AG04450 (cell line): ENCODE measurements at regions not wholly inside any gene's neighbourhood (a gene's known extent, or its start where the extent isn't known, plus 50 kb on each side); places are given as distances from the start of the nearest gene placed in this dataset.

Experiments used
- CTCF ChIA-PET: fragments of 300-600, 350-600 bp; formaldehyde crosslinking; extraction: SDS; loops from one replicate; lab custom pipeline; 2022; ENCODE audit warnings: antibody characterized with exemption, inconsistent platforms; lab: Charles Lee
- POLR2A ChIA-PET: fragments of 350-600 bp; formaldehyde crosslinking; extraction: SDS; loops from one replicate; lab custom pipeline; 2021; ENCODE audit warnings: antibody characterized with exemption, inconsistent platforms; lab: Yijun Ruan, JAX
- DNase-seq: peaks from one replicate; pipeline ENCODE4 v3.0.0-alpha.2; 2011; ENCODE audit warnings: low read depth, low spot score
- H3K27ac ChIP-seq: one replicate; pipeline ENCODE4 v1.5.1; 2012; ENCODE audit warnings: low read depth, low read length, control low read depth
- H3K27me3 ChIP-seq: one replicate; pipeline ENCODE4 v1.6.0; 2012; ENCODE audit warnings: low read length; ENCODE audit not compliant: control insufficient read depth, insufficient read depth
- H3K4me3 ChIP-seq: 2 replicates; pipeline ENCODE4 v1.5.1; 2011; ENCODE audit warnings: mild to moderate bottlenecking, low read depth, low read length, control low read depth
- H3K9me3 ChIP-seq: 2 replicates; pipeline ENCODE4 v1.5.1; 2012; ENCODE audit warnings: low read length; ENCODE audit not compliant: control insufficient read depth, insufficient read depth
- CTCF ChIP-seq: IDR thresholded peaks from 2 replicates; pipeline ENCODE4 v1.5.1; 2011; ENCODE audit warnings: low read depth, low read length, control low read depth, inconsistent platforms

GRCh38 chr17:5705081-5705875 lies 121.0 kb upstream of the NLRP1 start:
- CTCF ChIA-PET = interaction anchor here (0.8 to 3.5 kb wide), 6 partner anchors 10 to 718 kb away, joined by 3 to 35 read pairs (median 5); no protein-coding TSS in a partner anchor
- TF ChIP-seq CTCF = peak; percentile 49
- no peak overlapping the region for H3K27ac ChIP-seq
- no peaks in the 10 kb centered on the region for H3K27me3 ChIP-seq
- POLR2A ChIA-PET = no interaction called here
- H3K9me3 ChIP-seq = no peaks in the 10 kb centered on the region
- DNase-seq = no peak
- H3K4me3 ChIP-seq = no peak overlapping the region

- Histone ChIP-seq H3K27ac (no peak overlapping the region), H3K4me3 (no peak overlapping the region), H3K27me3 (no peaks in the 10 kb centered on the region), H3K9me3 (no peaks in the 10 kb centered on the region)
- TF ChIP-seq CTCF = no peak
- DNase-seq = no peak
- POLR2A ChIA-PET = no interaction called here
- CTCF ChIA-PET = interaction anchor here (0.6 to 3.5 kb wide), 16 partner anchors 9 to 768 kb away, joined by 3 to 35 read pairs (median 4); no protein-coding TSS in a partner anchor
These were observed 121.7 kb upstream of the NLRP1 start for GRCh38 chr17:5705876-5706576.

GRCh38 chr17:5706577-5707210 lies 122.4 kb upstream of the NLRP1 start:
- peak; percentile 29 for DNase-seq
- no peak overlapping the region for H3K4me3 ChIP-seq
- no peak overlapping the region for H3K27ac ChIP-seq
- ChIA-PET CTCF (interaction anchor here (0.6 to 3.5 kb wide), 14 partner anchors 9 to 767 kb away, joined by 3 to 35 read pairs (median 5); no protein-coding TSS in a partner anchor), POLR2A (interaction anchor here (0.6 kb wide), 1 partner anchor 811 kb away, joined by 4 read pairs; no protein-coding TSS in a partner anchor)
- H3K9me3 ChIP-seq = no peaks in the 10 kb centered on the region
- peaks cover under 1% of the 10 kb centered on the region for H3K27me3 ChIP-seq
- TF ChIP-seq CTCF = peak; percentile 90

GRCh38 chr17:5707482-5707881 lies 123.2 kb upstream of the NLRP1 start:
- Histone ChIP-seq H3K4me3 (no peak overlapping the region), H3K27me3 (peaks cover 8% of the 10 kb centered on the region), H3K9me3 (no peaks in the 10 kb centered on the region), H3K27ac (no peak overlapping the region)
- no peak for DNase-seq
- ChIA-PET CTCF (interaction anchor here (0.6 to 3.5 kb wide), 7 partner anchors 11 to 718 kb away, joined by 3 to 35 read pairs (median 5); partner anchors contain the start of genes DERL2 and MIS12), POLR2A (no interaction called here)
- TF ChIP-seq CTCF = no peak
